ENCODE measurements at regions not wholly inside any gene's neighbourhood (a gene's known extent, or its start where the extent isn't known, plus 50 kb on each side); places are given as distances from the start of the nearest gene placed in this dataset.

DNA sequence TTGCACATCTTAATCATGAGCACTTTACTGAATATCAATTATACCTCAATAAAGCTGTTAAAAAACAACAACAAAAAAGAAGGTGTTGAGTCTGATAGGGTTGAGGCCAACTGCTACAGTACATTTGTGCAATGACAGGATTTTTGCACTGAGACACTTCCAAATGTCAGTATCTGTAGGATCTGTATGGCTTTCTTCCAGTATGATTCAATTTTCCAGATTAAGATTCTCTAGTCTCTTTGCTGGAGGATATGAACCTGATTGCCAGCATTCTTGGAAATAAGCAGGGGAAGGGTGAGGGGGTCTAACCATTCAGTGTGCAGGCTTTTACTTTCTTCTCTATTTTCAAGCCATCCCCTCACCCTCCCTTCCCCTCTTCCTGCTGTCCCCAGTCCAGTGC is 85.1 kb downstream of the SEMA4F start:
- Histone ChIP-seq H3K36me3 (replicated peaks in 1 of 2; ENCODE audit: control insufficient read depth in 1 of 2, insufficient read depth in 2 of 2, low read length in 1 of 2) (peaks cover 0 to 8% of the 10 kb centered on the region in 2 experiments), H3K79me2 (ENCODE audit: insufficient read depth) (no peaks in the 10 kb centered on the region), H2AFZ (ENCODE audit: low read depth) (no peak overlapping the region), H3K9me2 (no peaks in the 10 kb centered on the region), H3K27me3 (ENCODE audit: insufficient read depth) (no peaks in the 10 kb centered on the region), H3K9me3 (peaks cover 10% of the 10 kb centered on the region; the same call in 1 of the 2 replicates), H3K9ac (no peak overlapping the region), H3F3A (replicated peaks; ENCODE audit: insufficient read depth) (peaks cover 14% of the 10 kb centered on the region), H3K27ac (ENCODE audit: low read depth in 2 of 2, low read length in 1 of 2) (peak overlapping the region in 1 of 2 experiments; percentile 44; a peak in 1 of 4 replicates), H4K20me1 (ENCODE audit: insufficient read depth) (no peaks in the 10 kb centered on the region), H3K4me2 (no peak overlapping the region), H3K4me3 (ENCODE audit: low read depth in 2 of 2, low read length in 1 of 2) (no peak overlapping the region), H3K4me1 (ENCODE audit: control insufficient read depth in 1 of 2, insufficient read depth in 2 of 2, low read depth in 1 of 2, low read length in 1 of 2) (peaks cover 36 to 37% of the 10 kb centered on the region in 2 experiments)
- TF ChIP-seq NFIC (IDR thresholded peaks at IDR 0.05; ENCODE audit: borderline replicate concordance) (peak; percentile 45; the same call in 1 of the 2 replicates), YY1 (IDR thresholded peaks at IDR 0.05; ENCODE audit: low read depth) (no peak)
- DNase-seq = no peak
- ChIA-PET CTCF (interaction anchor here (0.7 to 3.6 kb wide), 4 partner anchors 25 to 138 kb away, joined by 3 to 28 read pairs (median 9); no protein-coding TSS in a partner anchor), POLR2A (no interaction called here)

DNA sequence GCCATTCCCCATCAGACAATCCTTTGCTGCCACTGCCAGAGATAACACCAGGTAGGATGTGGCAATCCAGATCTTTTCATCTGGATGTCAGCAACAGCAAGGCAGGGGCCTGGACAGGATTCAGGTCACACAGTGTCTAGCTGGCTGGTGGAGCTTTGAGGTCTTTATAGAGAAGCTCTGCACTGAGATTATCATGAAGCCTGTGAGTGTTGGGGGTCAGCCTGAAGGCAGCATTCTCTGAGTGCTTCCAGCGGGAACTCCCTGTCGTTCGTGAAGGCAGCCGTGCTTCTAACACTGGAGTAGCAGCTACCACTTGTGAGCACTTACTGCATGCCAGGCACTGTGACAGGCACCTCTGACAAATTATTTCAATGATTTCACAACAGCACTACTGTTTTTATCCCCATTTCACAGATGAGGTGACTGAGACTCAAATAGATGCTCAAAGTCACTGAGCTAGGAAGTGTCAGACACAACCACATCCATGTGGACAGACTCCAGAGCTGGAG is 85.7 kb downstream of the SEMA4F start:
- ChIA-PET POLR2A (no interaction called here), CTCF (interaction anchor here (1.6 to 3.6 kb wide), 4 partner anchors 8 to 96 kb away, joined by 4 to 28 read pairs (median 9); no protein-coding TSS in a partner anchor)
- WGBS (ENCODE audit: low lambda C conversion rate) = 92% methylated on average over 4 of the region's 4 CpGs
- peaks cover 10% of the 10 kb centered on the region; the same call in 1 of the 2 replicates for H3K9me3 ChIP-seq
- peak overlapping the region; percentile 40 to 62; a peak in 2 of 4 replicates for H3K27ac ChIP-seq (ENCODE audit: low read depth in 2 of 2, low read length in 1 of 2)
- no peaks in the 10 kb centered on the region for H3K79me2 ChIP-seq (ENCODE audit: insufficient read depth)
- H3K9me2 ChIP-seq = no peaks in the 10 kb centered on the region
- no peak overlapping the region for H3K4me3 ChIP-seq (ENCODE audit: low read depth in 2 of 2, low read length in 1 of 2)
- H3K27me3 ChIP-seq (ENCODE audit: insufficient read depth) = no peaks in the 10 kb centered on the region
- TF ChIP-seq GATA2 (CRISPR knock-in tag; IDR thresholded peaks at IDR 0.05) (0 out of 2 replicates have a peak, but pooled peaks have one; percentile 13), RFX5 (IDR thresholded peaks at IDR 0.05; ENCODE audit: low read length) (no peak), EP300 (IDR thresholded peaks at IDR 0.05; ENCODE audit: borderline replicate concordance in 1 of 2, low read depth in 1 of 2, low read length in 1 of 2) (no peak)
- TF ChIP-seq, protein P1, sequence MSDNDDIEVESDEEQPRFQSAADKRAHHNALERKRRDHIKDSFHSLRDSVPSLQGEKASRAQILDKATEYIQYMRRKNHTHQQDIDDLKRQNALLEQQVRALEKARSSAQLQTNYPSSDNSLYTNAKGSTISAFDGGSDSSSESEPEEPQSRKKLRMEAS (IDR thresholded peaks at IDR 0.05; ENCODE audit: low read depth) = no peak
- TF ChIP-seq, protein P2, sequence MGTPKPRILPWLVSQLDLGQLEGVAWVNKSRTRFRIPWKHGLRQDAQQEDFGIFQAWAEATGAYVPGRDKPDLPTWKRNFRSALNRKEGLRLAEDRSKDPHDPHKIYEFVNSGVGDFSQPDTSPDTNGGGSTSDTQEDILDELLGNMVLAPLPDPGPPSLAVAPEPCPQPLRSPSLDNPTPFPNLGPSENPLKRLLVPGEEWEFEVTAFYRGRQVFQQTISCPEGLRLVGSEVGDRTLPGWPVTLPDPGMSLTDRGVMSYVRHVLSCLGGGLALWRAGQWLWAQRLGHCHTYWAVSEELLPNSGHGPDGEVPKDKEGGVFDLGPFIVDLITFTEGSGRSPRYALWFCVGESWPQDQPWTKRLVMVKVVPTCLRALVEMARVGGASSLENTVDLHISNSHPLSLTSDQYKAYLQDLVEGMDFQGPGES (IDR thresholded peaks at IDR 0.05; ENCODE audit: low read depth, low read length) = no peak
- H4K20me1 ChIP-seq (ENCODE audit: insufficient read depth) = no peaks in the 10 kb centered on the region
- no peak overlapping the region for H3K4me2 ChIP-seq
- H3K4me1 ChIP-seq (ENCODE audit: control insufficient read depth in 1 of 2, insufficient read depth in 2 of 2, low read depth in 1 of 2, low read length in 1 of 2) = peaks cover 31 to 36% of the 10 kb centered on the region in 2 experiments
- H3K36me3 ChIP-seq (replicated peaks in 1 of 2; ENCODE audit: control insufficient read depth in 1 of 2, insufficient read depth in 2 of 2, low read length in 1 of 2) = peaks cover 0 to 8% of the 10 kb centered on the region in 2 experiments
- H3K9ac ChIP-seq = no peak overlapping the region
- DNase-seq = no peak
- peaks cover 14% of the 10 kb centered on the region for H3F3A ChIP-seq (replicated peaks; ENCODE audit: insufficient read depth)
- no peak overlapping the region for H2AFZ ChIP-seq (ENCODE audit: low read depth)

DNA sequence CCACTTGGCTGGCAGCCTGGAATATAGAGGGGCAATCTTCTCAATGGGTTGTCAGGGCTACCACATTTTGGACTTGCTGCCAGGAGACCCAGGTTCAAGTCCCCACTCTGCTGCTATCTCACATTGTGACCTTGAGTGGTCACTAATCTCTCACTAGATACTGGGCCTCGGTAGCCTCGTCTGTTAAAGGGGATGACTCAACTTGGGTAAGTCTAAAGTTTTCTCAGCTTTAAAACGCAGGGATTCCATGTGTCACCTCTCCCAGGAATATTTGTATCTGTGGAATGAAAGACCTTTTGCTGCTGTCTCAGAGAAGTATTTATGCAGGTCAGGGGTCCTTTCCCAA is 86.3 kb downstream of the SEMA4F start:
- H3K4me2 ChIP-seq = peak overlapping the region; percentile 62
- peak overlapping the region; percentile 53 to 62; a peak in 3 of 4 replicates for H3K27ac ChIP-seq (ENCODE audit: low read depth in 2 of 2, low read length in 1 of 2)
- no peaks in the 10 kb centered on the region for H3K27me3 ChIP-seq (ENCODE audit: insufficient read depth)
- 4% methylated on average over 3 of the region's 3 CpGs for WGBS (ENCODE audit: low lambda C conversion rate)
- H3K36me3 ChIP-seq (replicated peaks in 1 of 2; ENCODE audit: control insufficient read depth in 1 of 2, insufficient read depth in 2 of 2, low read length in 1 of 2) = peaks cover 0 to 8% of the 10 kb centered on the region in 2 experiments
- peak overlapping the region; percentile 63; the same call in 1 of the 2 replicates for H2AFZ ChIP-seq (ENCODE audit: low read depth)
- CTCF ChIA-PET = interaction anchor here (0.9 to 3.6 kb wide), 7 partner anchors 9 to 96 kb away, joined by 3 to 28 read pairs (median 4); no protein-coding TSS in a partner anchor
- H3F3A ChIP-seq (replicated peaks; ENCODE audit: insufficient read depth) = peaks cover 12% of the 10 kb centered on the region
- H3K9ac ChIP-seq = no peak overlapping the region
- DNase-seq = no peak
- no peak for TF ChIP-seq GATA2 (CRISPR knock-in tag; IDR thresholded peaks at IDR 0.05)
- no peak for TF ChIP-seq ELF1 (IDR thresholded peaks at IDR 0.05)
- TF ChIP-seq, protein P3, sequence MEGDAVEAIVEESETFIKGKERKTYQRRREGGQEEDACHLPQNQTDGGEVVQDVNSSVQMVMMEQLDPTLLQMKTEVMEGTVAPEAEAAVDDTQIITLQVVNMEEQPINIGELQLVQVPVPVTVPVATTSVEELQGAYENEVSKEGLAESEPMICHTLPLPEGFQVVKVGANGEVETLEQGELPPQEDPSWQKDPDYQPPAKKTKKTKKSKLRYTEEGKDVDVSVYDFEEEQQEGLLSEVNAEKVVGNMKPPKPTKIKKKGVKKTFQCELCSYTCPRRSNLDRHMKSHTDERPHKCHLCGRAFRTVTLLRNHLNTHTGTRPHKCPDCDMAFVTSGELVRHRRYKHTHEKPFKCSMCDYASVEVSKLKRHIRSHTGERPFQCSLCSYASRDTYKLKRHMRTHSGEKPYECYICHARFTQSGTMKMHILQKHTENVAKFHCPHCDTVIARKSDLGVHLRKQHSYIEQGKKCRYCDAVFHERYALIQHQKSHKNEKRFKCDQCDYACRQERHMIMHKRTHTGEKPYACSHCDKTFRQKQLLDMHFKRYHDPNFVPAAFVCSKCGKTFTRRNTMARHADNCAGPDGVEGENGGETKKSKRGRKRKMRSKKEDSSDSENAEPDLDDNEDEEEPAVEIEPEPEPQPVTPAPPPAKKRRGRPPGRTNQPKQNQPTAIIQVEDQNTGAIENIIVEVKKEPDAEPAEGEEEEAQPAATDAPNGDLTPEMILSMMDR (IDR thresholded peaks at IDR 0.05) = no peak
- no peak for TF ChIP-seq RAD21 (IDR thresholded peaks at IDR 0.05; ENCODE audit: low read length)
- no peak for TF ChIP-seq TCF12 (IDR thresholded peaks at IDR 0.05)
- TF ChIP-seq, protein P4, sequence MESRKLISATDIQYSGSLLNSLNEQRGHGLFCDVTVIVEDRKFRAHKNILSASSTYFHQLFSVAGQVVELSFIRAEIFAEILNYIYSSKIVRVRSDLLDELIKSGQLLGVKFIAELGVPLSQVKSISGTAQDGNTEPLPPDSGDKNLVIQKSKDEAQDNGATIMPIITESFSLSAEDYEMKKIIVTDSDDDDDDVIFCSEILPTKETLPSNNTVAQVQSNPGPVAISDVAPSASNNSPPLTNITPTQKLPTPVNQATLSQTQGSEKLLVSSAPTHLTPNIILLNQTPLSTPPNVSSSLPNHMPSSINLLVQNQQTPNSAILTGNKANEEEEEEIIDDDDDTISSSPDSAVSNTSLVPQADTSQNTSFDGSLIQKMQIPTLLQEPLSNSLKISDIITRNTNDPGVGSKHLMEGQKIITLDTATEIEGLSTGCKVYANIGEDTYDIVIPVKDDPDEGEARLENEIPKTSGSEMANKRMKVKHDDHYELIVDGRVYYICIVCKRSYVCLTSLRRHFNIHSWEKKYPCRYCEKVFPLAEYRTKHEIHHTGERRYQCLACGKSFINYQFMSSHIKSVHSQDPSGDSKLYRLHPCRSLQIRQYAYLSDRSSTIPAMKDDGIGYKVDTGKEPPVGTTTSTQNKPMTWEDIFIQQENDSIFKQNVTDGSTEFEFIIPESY (IDR thresholded peaks at IDR 0.05; ENCODE audit: borderline replicate concordance, low read depth) = no peak
- TF ChIP-seq, protein P2 (IDR thresholded peaks at IDR 0.05; ENCODE audit: low read depth, low read length) = no peak
- no peak for TF ChIP-seq POLR2AphosphoS5 (IDR thresholded peaks at IDR 0.05; ENCODE audit: low read depth, low read length)
- no peak for TF ChIP-seq RFX5 (IDR thresholded peaks at IDR 0.05; ENCODE audit: low read length)
- H3K4me3 ChIP-seq (ENCODE audit: low read depth in 2 of 2, low read length in 1 of 2) = peak overlapping the region in 1 of 2 experiments; percentile 8; a peak in 1 of 4 replicates
- peaks cover 25 to 30% of the 10 kb centered on the region in 2 experiments for H3K4me1 ChIP-seq (ENCODE audit: control insufficient read depth in 1 of 2, insufficient read depth in 2 of 2, low read depth in 1 of 2, low read length in 1 of 2)
- no peaks in the 10 kb centered on the region for H3K9me2 ChIP-seq
- POLR2A ChIA-PET = no interaction called here
- H3K9me3 ChIP-seq = peaks cover 10% of the 10 kb centered on the region; the same call in 1 of the 2 replicates
- H3K79me2 ChIP-seq (ENCODE audit: insufficient read depth) = no peaks in the 10 kb centered on the region
- no peaks in the 10 kb centered on the region for H4K20me1 ChIP-seq (ENCODE audit: insufficient read depth)

Measured in SK-N-SH (cell line).